Peyer's patch (tissue), 4 donors: ENCODE measurements at regions not wholly inside any gene's neighbourhood (a gene's known extent, or its start where the extent isn't known, plus 50 kb on each side); places are given as distances from the start of the nearest gene placed in this dataset.

Experiments used
- DNase-seq, 3 donors: peaks; one replicate each; pipeline ENCODE4 v3.0.0-alpha.2; 2017 to 2019
- H3K27ac ChIP-seq, 4 donors: fragments of 200-600 bp; sonication (generic); one replicate each; pipeline ENCODE4 v1.5.1; 2016 to 2019
- H3K27me3 ChIP-seq, 2 donors: fragments of 200-600 bp; sonication (generic); one replicate each; pipeline ENCODE4 v1.5.1; 2019
- H3K36me3 ChIP-seq, 3 donors: fragments of 200-600 bp; sonication (generic); one replicate each; pipeline ENCODE4 v1.5.1; 2016 to 2019
- H3K4me1 ChIP-seq, 4 donors: fragments of 200-600 bp; sonication (generic); one replicate each; pipeline ENCODE4 v1.5.1; 2016 to 2019
- H3K4me3 ChIP-seq, 4 donors: fragments of 200-600 bp; sonication (generic); 1 replicate in 3 of 4; 2 replicates in 1 of 4; pipeline ENCODE4 v1.5.1; 2016 to 2019; ENCODE audit warnings: mild to moderate bottlenecking in 1 of 4
- H3K9me3 ChIP-seq, 4 donors: fragments of 200-600 bp; sonication (generic); one replicate each; pipeline ENCODE4 v1.5.1; 2016 to 2019; ENCODE audit warnings: mild to moderate bottlenecking in 1 of 4
- POLR2A ChIP-seq, 2 donors: fragments of 450-650 bp; IDR thresholded peaks; one replicate each; pipeline ENCODE4 v1.5.1; 2017; ENCODE audit warnings: antibody characterized with exemption in 2 of 2, mild to moderate bottlenecking in 2 of 2, moderate library complexity in 2 of 2
- TF ChIP-seq, protein P1 (sequence below), 6 experiments: fragments of 450-650 bp in 4 of 6; fragments of 200-600 bp in 2 of 6; sonication (generic) in 1 of 6; IDR thresholded peaks; one replicate each; pipeline ENCODE4 v1.5.1; 2017 to 2019; ENCODE audit warnings: antibody characterized with exemption in 6 of 6, mild to moderate bottlenecking in 3 of 6, moderate library complexity in 1 of 6

GRCh38 chrX:116282751-116283150 is 112.2 kb downstream of the AGTR2 start:
- no peaks in the 10 kb centered on the region for H3K36me3 ChIP-seq
- TF ChIP-seq, protein P1, sequence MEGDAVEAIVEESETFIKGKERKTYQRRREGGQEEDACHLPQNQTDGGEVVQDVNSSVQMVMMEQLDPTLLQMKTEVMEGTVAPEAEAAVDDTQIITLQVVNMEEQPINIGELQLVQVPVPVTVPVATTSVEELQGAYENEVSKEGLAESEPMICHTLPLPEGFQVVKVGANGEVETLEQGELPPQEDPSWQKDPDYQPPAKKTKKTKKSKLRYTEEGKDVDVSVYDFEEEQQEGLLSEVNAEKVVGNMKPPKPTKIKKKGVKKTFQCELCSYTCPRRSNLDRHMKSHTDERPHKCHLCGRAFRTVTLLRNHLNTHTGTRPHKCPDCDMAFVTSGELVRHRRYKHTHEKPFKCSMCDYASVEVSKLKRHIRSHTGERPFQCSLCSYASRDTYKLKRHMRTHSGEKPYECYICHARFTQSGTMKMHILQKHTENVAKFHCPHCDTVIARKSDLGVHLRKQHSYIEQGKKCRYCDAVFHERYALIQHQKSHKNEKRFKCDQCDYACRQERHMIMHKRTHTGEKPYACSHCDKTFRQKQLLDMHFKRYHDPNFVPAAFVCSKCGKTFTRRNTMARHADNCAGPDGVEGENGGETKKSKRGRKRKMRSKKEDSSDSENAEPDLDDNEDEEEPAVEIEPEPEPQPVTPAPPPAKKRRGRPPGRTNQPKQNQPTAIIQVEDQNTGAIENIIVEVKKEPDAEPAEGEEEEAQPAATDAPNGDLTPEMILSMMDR (IDR thresholded peaks at IDR 0.05) = no peak
- no peak for TF ChIP-seq POLR2A (IDR thresholded peaks at IDR 0.05)
- no peaks in the 10 kb centered on the region for H3K4me1 ChIP-seq
- H3K4me3 ChIP-seq = no peak overlapping the region
- DNase-seq = no peak
- no peaks in the 10 kb centered on the region for H3K9me3 ChIP-seq
- no peak overlapping the region for H3K27ac ChIP-seq
- H3K27me3 ChIP-seq = no peaks in the 10 kb centered on the region

GRCh38 chrX:116284400-116284799 is 113.9 kb downstream of the AGTR2 start:
- no peaks in the 10 kb centered on the region for H3K4me1 ChIP-seq
- no peak overlapping the region for H3K4me3 ChIP-seq
- H3K27me3 ChIP-seq = no peaks in the 10 kb centered on the region
- no peaks in the 10 kb centered on the region for H3K36me3 ChIP-seq
- H3K27ac ChIP-seq = no peak overlapping the region
- DNase-seq = no peak
- TF ChIP-seq POLR2A (IDR thresholded peaks at IDR 0.05) = no peak
- TF ChIP-seq, protein P1 (IDR thresholded peaks at IDR 0.05) = no peak
- no peaks in the 10 kb centered on the region for H3K9me3 ChIP-seq

GRCh38 chrX:116285501-116285900 is 115.0 kb downstream of the AGTR2 start:
- no peak overlapping the region for H3K4me3 ChIP-seq
- no peaks in the 10 kb centered on the region for H3K9me3 ChIP-seq
- no peaks in the 10 kb centered on the region for H3K4me1 ChIP-seq
- no peak overlapping the region for H3K27ac ChIP-seq
- no peak for DNase-seq
- no peaks in the 10 kb centered on the region for H3K27me3 ChIP-seq
- TF ChIP-seq, protein P1 (IDR thresholded peaks at IDR 0.05) = no peak
- TF ChIP-seq POLR2A (IDR thresholded peaks at IDR 0.05) = no peak
- no peaks in the 10 kb centered on the region for H3K36me3 ChIP-seq

- no peak for TF ChIP-seq POLR2A (IDR thresholded peaks at IDR 0.05)
- TF ChIP-seq, protein P1 (IDR thresholded peaks at IDR 0.05) = no peak
- no peak for DNase-seq
- Histone ChIP-seq H3K27ac (no peak overlapping the region), H3K27me3 (no peaks in the 10 kb centered on the region), H3K4me3 (no peak overlapping the region), H3K4me1 (no peaks in the 10 kb centered on the region), H3K9me3 (no peaks in the 10 kb centered on the region), H3K36me3 (no peaks in the 10 kb centered on the region)
Observed at GRCh38 chrX:116289592-116289991, 119.0 kb downstream of the AGTR2 start.

DNA sequence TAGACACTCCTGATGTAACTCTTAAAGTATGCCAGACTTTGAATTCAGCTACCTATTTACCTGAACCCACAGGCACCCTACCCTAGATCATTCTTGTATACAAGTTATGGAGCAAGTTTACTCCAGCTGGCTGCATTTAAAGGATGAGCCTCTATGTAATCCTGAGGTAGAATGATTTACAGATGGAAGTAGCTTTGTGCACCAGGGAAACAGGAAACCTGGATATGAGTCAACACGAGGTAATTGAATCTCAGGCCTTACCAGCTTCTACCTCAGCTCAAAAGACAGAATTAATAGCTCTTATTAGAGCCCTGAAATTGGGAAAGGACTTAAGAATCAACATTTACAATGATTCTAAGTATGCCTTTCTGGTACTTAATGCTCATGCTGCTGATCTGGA is 119.8 kb downstream of the AGTR2 start:
- TF ChIP-seq, protein P1 (IDR thresholded peaks at IDR 0.05) = no peak
- TF ChIP-seq POLR2A (IDR thresholded peaks at IDR 0.05) = no peak
- Histone ChIP-seq H3K27ac (no peak overlapping the region), H3K4me3 (no peak overlapping the region)

GRCh38 chrX:116292183-116292582 is 121.6 kb downstream of the AGTR2 start:
- no peak for DNase-seq
- TF ChIP-seq POLR2A (IDR thresholded peaks at IDR 0.05) = no peak
- TF ChIP-seq, protein P1 (IDR thresholded peaks at IDR 0.05) = no peak
- Histone ChIP-seq H3K27me3 (no peaks in the 10 kb centered on the region), H3K4me1 (no peaks in the 10 kb centered on the region), H3K27ac (no peak overlapping the region), H3K36me3 (no peaks in the 10 kb centered on the region), H3K4me3 (no peak overlapping the region), H3K9me3 (no peaks in the 10 kb centered on the region)

More for the DNA sequence above, 119.8 kb downstream of the AGTR2 start:
- no peak for DNase-seq
- Histone ChIP-seq H3K4me1 (no peaks in the 10 kb centered on the region), H3K9me3 (no peaks in the 10 kb centered on the region), H3K27me3 (no peaks in the 10 kb centered on the region), H3K36me3 (no peaks in the 10 kb centered on the region)
